H9 (cell line): ENCODE measurements at regions not wholly inside any gene's neighbourhood (a gene's known extent, or its start where the extent isn't known, plus 50 kb on each side); places are given as distances from the start of the nearest gene placed in this dataset.

ENCODE experiments used
- DNase-seq: peaks from one replicate; pipeline ENCODE4 v3.0.0-alpha.2; 2017
- H2AFZ ChIP-seq: one replicate; pipeline ENCODE4 v1.6.1; 2013; ENCODE audit warnings: mild to moderate bottlenecking, low read length, control low read depth, moderate library complexity
- H2AK5ac ChIP-seq: 2 replicates; pipeline ENCODE4 v1.6.1; 2013; ENCODE audit warnings: low read length, control low read depth, mixed read lengths; ENCODE audit not compliant: insufficient read length
- H2BK120ac ChIP-seq: one replicate; pipeline ENCODE4 v1.6.1; 2013; ENCODE audit warnings: low read depth, mild to moderate bottlenecking, low read length, control low read depth, inconsistent platforms; ENCODE audit not compliant: poor library complexity, severe bottlenecking
- H2BK12ac ChIP-seq: 2 replicates; pipeline ENCODE4 v1.6.1; 2013; ENCODE audit warnings: low read length, control low read depth, mixed read lengths, low read depth; ENCODE audit not compliant: insufficient read length
- H2BK15ac ChIP-seq: 2 replicates; pipeline ENCODE4 v1.6.1; 2013; ENCODE audit warnings: low read depth, low read length, control low read depth
- H2BK20ac ChIP-seq: one replicate; pipeline ENCODE4 v1.6.1; 2013; ENCODE audit warnings: low read depth, mild to moderate bottlenecking, low read length, control low read depth, inconsistent platforms; ENCODE audit not compliant: poor library complexity, severe bottlenecking
- H2BK5ac ChIP-seq: 2 replicates; pipeline ENCODE4 v1.6.1; 2013; ENCODE audit warnings: low read length, control low read depth, mixed read lengths; ENCODE audit not compliant: insufficient read length
- H3K14ac ChIP-seq: 2 replicates; pipeline ENCODE4 v1.6.1; 2013; ENCODE audit warnings: low read length, control low read depth; ENCODE audit not compliant: insufficient read depth
- H3K18ac ChIP-seq: 2 replicates; pipeline ENCODE4 v1.6.1; 2013; ENCODE audit warnings: low read depth, mild to moderate bottlenecking, mixed read lengths, low read length, control low read depth; ENCODE audit not compliant: insufficient read length
- H3K23ac ChIP-seq: 2 replicates; pipeline ENCODE4 v1.6.1; 2013; ENCODE audit warnings: low read length, control low read depth, mixed read lengths, low read depth; ENCODE audit not compliant: insufficient read length
- H3K23me2 ChIP-seq: 2 replicates; pipeline ENCODE4 v1.6.1; 2013; ENCODE audit warnings: low read depth, mild to moderate bottlenecking, mixed read lengths, low read length, control low read depth; ENCODE audit not compliant: insufficient read length, poor library complexity, severe bottlenecking
- H3K27ac ChIP-seq: 2 replicates; pipeline ENCODE4 v1.5.1; 2013; ENCODE audit warnings: low read length, control low read depth, mixed read lengths, low read depth; ENCODE audit not compliant: insufficient read length
- H3K27me3 ChIP-seq: 2 replicates; pipeline ENCODE4 v1.6.1; 2013; ENCODE audit warnings: low read length, control low read depth, inconsistent platforms; ENCODE audit not compliant: insufficient read depth
- H3K4ac ChIP-seq: 2 replicates; pipeline ENCODE4 v1.6.1; 2013; ENCODE audit warnings: low read depth, mild to moderate bottlenecking, control low read depth, inconsistent platforms, low read length, moderate library complexity
- H3K4me1 ChIP-seq: 2 replicates; pipeline ENCODE4 v1.6.1; 2013; ENCODE audit warnings: low read length, control low read depth, inconsistent platforms; ENCODE audit not compliant: insufficient read depth
- H3K4me2 ChIP-seq: 2 replicates; pipeline ENCODE4 v1.6.1; 2013; ENCODE audit warnings: low read length, control low read depth, mixed read lengths; ENCODE audit not compliant: insufficient read length, insufficient read depth
- H3K56ac ChIP-seq: 2 replicates; pipeline ENCODE4 v1.6.1; 2013; ENCODE audit warnings: low read depth, mild to moderate bottlenecking, mixed read lengths, low read length, control low read depth; ENCODE audit not compliant: insufficient read length
- H3K79me1 ChIP-seq: 2 replicates; pipeline ENCODE4 v1.6.1; 2013; ENCODE audit warnings: low read depth, mild to moderate bottlenecking, moderate library complexity, low read length, control low read depth, inconsistent platforms; ENCODE audit not compliant: insufficient read depth, poor library complexity, severe bottlenecking
- H3K79me2 ChIP-seq: 2 replicates; pipeline ENCODE4 v1.6.1; 2013; ENCODE audit warnings: low read length, control low read depth, inconsistent platforms; ENCODE audit not compliant: insufficient read depth
- H3K9ac ChIP-seq: 2 replicates; pipeline ENCODE4 v1.6.1; 2013; ENCODE audit warnings: low read length, control low read depth, mixed read lengths; ENCODE audit not compliant: insufficient read length; ENCODE audit errors: extremely low read depth
- H3K9me3 ChIP-seq: one replicate; pipeline ENCODE4 v1.6.1; 2013; ENCODE audit warnings: low read depth, low read length, inconsistent platforms; ENCODE audit not compliant: control insufficient read depth
- H3T11ph ChIP-seq: one replicate; pipeline ENCODE4 v1.6.1; 2013; ENCODE audit warnings: mild to moderate bottlenecking, low read length, control low read depth, inconsistent platforms
- H4K20me1 ChIP-seq: one replicate; pipeline ENCODE4 v1.6.1; 2013; ENCODE audit not compliant: control insufficient read depth, insufficient read length, insufficient read depth
- H4K5ac ChIP-seq: 2 replicates; pipeline ENCODE4 v1.6.1; 2013; ENCODE audit warnings: low read depth, mild to moderate bottlenecking, mixed read lengths, low read length, control low read depth; ENCODE audit not compliant: insufficient read length
- H4K8ac ChIP-seq: replicated peaks from 2 replicates; pipeline ENCODE4 v1.6.1; 2013; ENCODE audit warnings: low read length, control low read depth, mixed read lengths, low read depth; ENCODE audit not compliant: insufficient read length
- H4K91ac ChIP-seq: 2 replicates; pipeline ENCODE4 v1.6.1; 2013; ENCODE audit warnings: low read depth, mild to moderate bottlenecking, moderate library complexity, mixed read lengths, low read length, control low read depth; ENCODE audit not compliant: insufficient read length
- H3K27ac Mint-ChIP-seq, 3 experiments: 2 replicates in 2 of 3; 3 replicates in 1 of 3; pipeline ENCODE4 v1.8.0; 2020 to 2021; ENCODE audit warnings: mixed read lengths in 3 of 3, mild to moderate bottlenecking in 1 of 3, moderate library complexity in 1 of 3
- H3K27me3 Mint-ChIP-seq: 2 replicates; pipeline ENCODE4 v1.8.0; 2021; ENCODE audit warnings: low read depth, mild to moderate bottlenecking, moderate library complexity, mixed read lengths
- H3K36me3 Mint-ChIP-seq, 3 experiments: 2 replicates in 2 of 3; 3 replicates in 1 of 3; pipeline ENCODE4 v1.8.0; 2020 to 2021; ENCODE audit warnings: low read depth in 3 of 3, mixed read lengths in 3 of 3; ENCODE audit not compliant: insufficient read depth in 1 of 3
- H3K4me1 Mint-ChIP-seq, 2 experiments: 2 replicates each; pipeline ENCODE4 v1.8.0; 2020; ENCODE audit warnings: mixed read lengths in 2 of 2
- H3K4me3 Mint-ChIP-seq, 2 experiments: 2 replicates in 1 of 2; 3 replicates in 1 of 2; pipeline ENCODE4 v1.8.0; 2020 to 2021; ENCODE audit warnings: mild to moderate bottlenecking in 2 of 2, mixed read lengths in 2 of 2, moderate library complexity in 1 of 2
- H3K9me3 Mint-ChIP-seq, 2 experiments: 2 replicates in 1 of 2; 3 replicates in 1 of 2; pipeline ENCODE4 v1.8.0; 2020; ENCODE audit warnings: mild to moderate bottlenecking in 2 of 2, mixed read lengths in 2 of 2, moderate library complexity in 1 of 2
- CTCF ChIP-seq: fragments of 200-600 bp; sonication (generic); conservative IDR thresholded peaks from 3 replicates; pipeline ENCODE4 v1.8.0; 2021; ENCODE audit warnings: antibody characterized with exemption, mild to moderate bottlenecking
- WGBS: extraction: QIAGEN DNeasy Blood & Tissue Kit; methylation state at CpG from one replicate; pipeline ENCODE4 v1.1.7; 2013; ENCODE audit warnings: missing lambda C conversion rate, low lambda C conversion rate, mixed read lengths; ENCODE audit not compliant: insufficient read length; ENCODE audit errors: extremely low coverage; 5-methylcytosine and 5-hydroxymethylcytosine counted together

GRCh38 chr21:23949493-23949892 lies 1657.8 kb downstream of the MRPL39 start:
- no peak overlapping the region for H2BK20ac ChIP-seq
- no peak overlapping the region for H4K5ac ChIP-seq
- H3K27me3 Mint-ChIP-seq = no peaks in the 10 kb centered on the region; the same call in none of the 2 replicates
- no peaks in the 10 kb centered on the region for H3K9me3 ChIP-seq
- no peak overlapping the region for H4K91ac ChIP-seq
- H2BK120ac ChIP-seq = no peak overlapping the region
- no peak overlapping the region for H4K8ac ChIP-seq
- no peak overlapping the region for H3K4me2 ChIP-seq
- H3K9me3 Mint-ChIP-seq = peaks cover 39 to 78% of the 10 kb centered on the region in 2 experiments
- no peak overlapping the region for H2BK15ac ChIP-seq
- H3K79me2 ChIP-seq = no peaks in the 10 kb centered on the region
- H2AK5ac ChIP-seq = no peak overlapping the region
- H4K20me1 ChIP-seq = no peaks in the 10 kb centered on the region
- H3K4me3 Mint-ChIP-seq = no peak overlapping the region
- no peak overlapping the region for H3K23ac ChIP-seq
- no peaks in the 10 kb centered on the region for H3K23me2 ChIP-seq
- no peaks in the 10 kb centered on the region for H3K4me1 ChIP-seq
- H3K27ac Mint-ChIP-seq = no peak overlapping the region
- no peak overlapping the region for H3K56ac ChIP-seq
- no peaks in the 10 kb centered on the region for H3K27me3 ChIP-seq
- H2BK12ac ChIP-seq = no peak overlapping the region
- DNase-seq = no peak
- WGBS = no CpG with 5 or more reads among the region's 2 CpGs
- H3K27ac ChIP-seq = no peak overlapping the region
- H3K9ac ChIP-seq = no peak overlapping the region
- no peak overlapping the region for H2AFZ ChIP-seq
- H3K18ac ChIP-seq = no peak overlapping the region
- no peaks in the 10 kb centered on the region for H3K4me1 Mint-ChIP-seq
- TF ChIP-seq CTCF = no peak
- H2BK5ac ChIP-seq = no peak overlapping the region
- no peaks in the 10 kb centered on the region for H3K79me1 ChIP-seq
- H3K36me3 Mint-ChIP-seq = peaks cover 1 to 3% (median 3%) of the 10 kb centered on the region in 3 experiments; a peak in 1 of 7 replicates
- no peak overlapping the region for H3T11ph ChIP-seq
- H3K4ac ChIP-seq = no peak overlapping the region
- H3K14ac ChIP-seq = no peak overlapping the region
